ENCODE measurements at regions not wholly inside any gene's neighbourhood (a gene's known extent, or its start where the extent isn't known, plus 50 kb on each side); places are given as distances from the start of the nearest gene placed in this dataset.
"Not testable (repeated sequence)": the region's sequence is repeated elsewhere in the genome, so short reads cannot be mapped to it uniquely, and the experiment has no call there.

DNA sequence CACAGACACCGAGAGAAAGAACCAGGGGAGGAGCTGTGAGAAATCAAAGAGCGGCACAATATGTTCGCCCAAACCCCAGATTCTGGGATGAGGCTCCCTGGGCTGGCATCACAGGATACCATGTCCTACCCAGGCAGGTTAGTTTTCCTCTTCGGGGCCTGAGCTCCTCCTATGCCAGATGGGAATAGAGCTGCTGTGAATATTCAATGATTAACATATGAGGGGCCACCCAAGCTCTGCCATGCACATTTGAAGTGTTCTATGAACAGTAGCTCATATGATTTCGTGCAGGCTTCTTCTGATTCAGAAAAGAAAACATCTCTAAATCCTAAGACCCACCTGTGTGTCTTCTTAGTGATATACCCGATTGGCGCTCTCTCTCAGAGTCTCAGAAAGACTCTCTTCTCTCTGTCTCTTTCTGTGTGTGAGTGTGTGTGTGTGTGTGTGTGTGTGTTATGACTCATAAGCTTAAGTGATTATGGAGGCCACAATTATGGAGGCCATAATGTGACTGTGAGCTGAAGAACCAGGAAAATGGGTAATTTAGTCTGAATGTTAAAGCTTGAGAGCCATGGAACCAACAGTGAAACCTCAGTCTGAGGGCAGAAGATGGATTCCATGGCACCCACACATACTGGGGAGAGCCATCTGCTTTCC lies 220.5 kb downstream of the KLF6 start:
- H3K9me3 ChIP-seq (ENCODE audit: control insufficient read depth, low read length), result peaks cover 3% of the 10 kb centered on the region
- H3K27ac ChIP-seq (ENCODE audit: low read depth, low read length, severe bottlenecking), result no peak overlapping the region
- H3K4me1 ChIP-seq (ENCODE audit: control insufficient read depth, insufficient read depth, low read length, poor library complexity, severe bottlenecking), result no peaks in the 10 kb centered on the region
- H3K36me3 ChIP-seq (ENCODE audit: control insufficient read depth, insufficient read depth, low read length), result no peaks in the 10 kb centered on the region
- H3K4me3 ChIP-seq (ENCODE audit: extremely low read depth, insufficient read depth, low read length, poor library complexity, severe bottlenecking), result no peak overlapping the region
- WGBS, 2 experiments (ENCODE audit: insufficient coverage in 2 of 2), result 86 to 91% methylated on average over 4 of the region's 7 CpGs

DNA sequence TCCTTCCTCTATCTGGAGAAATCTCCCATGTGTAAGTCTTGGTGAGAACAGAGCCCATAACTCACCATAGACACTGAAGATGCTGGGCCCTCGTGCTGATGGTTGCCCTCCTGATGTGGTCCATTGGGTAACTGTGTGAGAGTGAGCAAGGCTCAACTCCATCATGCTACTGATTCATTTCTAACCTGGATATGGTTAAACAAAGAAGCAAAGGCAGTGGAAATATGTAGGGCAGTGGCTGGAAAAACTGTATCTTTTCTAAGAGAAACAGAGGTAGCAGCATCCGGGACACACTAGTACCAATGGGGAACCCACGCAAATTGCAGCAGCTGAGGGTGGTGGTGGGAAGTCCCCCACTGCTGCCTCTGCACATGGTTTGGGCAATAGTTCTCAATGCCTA lies 221.7 kb downstream of the KLF6 start:
- 82 to 100% methylated on average over 2 of the region's 3 CpGs for WGBS, 2 experiments (ENCODE audit: insufficient coverage in 2 of 2)
- Histone ChIP-seq H3K27ac (ENCODE audit: low read depth, low read length, severe bottlenecking) (no peak overlapping the region), H3K36me3 (ENCODE audit: control insufficient read depth, insufficient read depth, low read length) (no peaks in the 10 kb centered on the region), H3K4me1 (ENCODE audit: control insufficient read depth, insufficient read depth, low read length, poor library complexity, severe bottlenecking) (no peaks in the 10 kb centered on the region), H3K9me3 (ENCODE audit: control insufficient read depth, low read length) (peaks cover 3% of the 10 kb centered on the region), H3K4me3 (ENCODE audit: extremely low read depth, insufficient read depth, low read length, poor library complexity, severe bottlenecking) (no peak overlapping the region)

DNA sequence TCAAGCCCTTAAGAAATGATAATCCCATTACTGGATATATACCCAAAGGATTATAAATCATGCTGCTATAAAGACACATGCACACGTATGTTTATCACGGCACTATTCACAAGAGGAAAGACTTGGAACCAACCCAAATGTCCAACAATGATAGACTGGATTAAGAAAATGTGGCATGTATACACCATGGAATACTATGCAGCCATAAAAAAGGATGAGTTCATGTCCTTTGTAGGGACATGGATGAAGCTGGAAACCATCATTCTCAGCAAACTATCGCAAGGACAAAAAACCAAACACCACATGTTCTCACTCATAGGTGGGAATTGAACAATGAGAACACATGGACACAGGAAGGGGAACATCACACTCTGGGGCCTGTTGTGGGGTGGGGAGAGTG lies 224.4 kb downstream of the KLF6 start:
- WGBS, 2 experiments (ENCODE audit: insufficient coverage in 2 of 2), result no CpG with 5 or more reads among the region's 3 CpGs
- not testable (repeated sequence) for H3K4me3 ChIP-seq (ENCODE audit: extremely low read depth, insufficient read depth, low read length, poor library complexity, severe bottlenecking); H3K27ac ChIP-seq (ENCODE audit: low read depth, low read length, severe bottlenecking); H3K9me3 ChIP-seq (ENCODE audit: control insufficient read depth, low read length); H3K36me3 ChIP-seq (ENCODE audit: control insufficient read depth, insufficient read depth, low read length); H3K4me1 ChIP-seq (ENCODE audit: control insufficient read depth, insufficient read depth, low read length, poor library complexity, severe bottlenecking)

- H3K9me3 ChIP-seq (ENCODE audit: control insufficient read depth, low read length), result no peaks in the 10 kb centered on the region
- H3K4me1 ChIP-seq (ENCODE audit: control insufficient read depth, insufficient read depth, low read length, poor library complexity, severe bottlenecking), result no peaks in the 10 kb centered on the region
- 79 to 100% methylated on average over 1 of the region's 3 CpGs for WGBS, 2 experiments (ENCODE audit: insufficient coverage in 2 of 2)
- H3K27ac ChIP-seq (ENCODE audit: low read depth, low read length, severe bottlenecking), result no peak overlapping the region
- no peak overlapping the region for H3K4me3 ChIP-seq (ENCODE audit: extremely low read depth, insufficient read depth, low read length, poor library complexity, severe bottlenecking)
- H3K36me3 ChIP-seq (ENCODE audit: control insufficient read depth, insufficient read depth, low read length), result no peaks in the 10 kb centered on the region
Measured at GRCh38 chr10:3559527-3559926, 225.5 kb downstream of the KLF6 start.

DNA sequence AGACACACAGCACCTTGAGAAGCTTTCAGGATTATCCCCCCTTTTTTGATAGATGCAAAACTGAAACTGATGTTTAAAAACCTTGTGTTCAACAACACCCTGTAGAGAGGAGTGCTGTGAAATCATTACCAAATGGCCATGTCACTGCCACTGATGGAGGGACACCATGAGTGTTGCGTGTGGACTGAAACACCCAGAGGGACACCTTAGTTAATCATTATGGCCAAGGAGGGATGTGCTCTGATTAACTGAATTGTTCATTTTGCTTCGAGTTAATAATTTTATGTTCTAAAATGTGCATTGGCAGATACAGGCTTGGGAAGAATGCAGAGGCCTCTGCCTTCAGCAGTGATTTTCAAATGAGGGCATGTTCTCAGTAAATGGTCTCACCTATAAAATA lies 226.0 kb downstream of the KLF6 start:
- H3K27ac ChIP-seq (ENCODE audit: low read depth, low read length, severe bottlenecking), result no peak overlapping the region
- no peaks in the 10 kb centered on the region for H3K36me3 ChIP-seq (ENCODE audit: control insufficient read depth, insufficient read depth, low read length)
- H3K9me3 ChIP-seq (ENCODE audit: control insufficient read depth, low read length), result no peaks in the 10 kb centered on the region
- H3K4me1 ChIP-seq (ENCODE audit: control insufficient read depth, insufficient read depth, low read length, poor library complexity, severe bottlenecking), result no peaks in the 10 kb centered on the region
- 100% methylated on average over 1 to 2 of the region's 2 CpGs for WGBS, 2 experiments (ENCODE audit: insufficient coverage in 2 of 2)
- no peak overlapping the region for H3K4me3 ChIP-seq (ENCODE audit: extremely low read depth, insufficient read depth, low read length, poor library complexity, severe bottlenecking)

GRCh38 chr10:3556191-3557017 lies 228.6 kb downstream of the KLF6 start:
- H3K4me1 ChIP-seq (ENCODE audit: control insufficient read depth, insufficient read depth, low read length, poor library complexity, severe bottlenecking); H3K36me3 ChIP-seq (ENCODE audit: control insufficient read depth, insufficient read depth, low read length); H3K27ac ChIP-seq (ENCODE audit: low read depth, low read length, severe bottlenecking); H3K4me3 ChIP-seq (ENCODE audit: extremely low read depth, insufficient read depth, low read length, poor library complexity, severe bottlenecking); H3K9me3 ChIP-seq (ENCODE audit: control insufficient read depth, low read length): not testable (repeated sequence)
- 91 to 95% methylated on average over 19 of the region's 46 CpGs for WGBS, 2 experiments (ENCODE audit: insufficient coverage in 2 of 2)

DNA sequence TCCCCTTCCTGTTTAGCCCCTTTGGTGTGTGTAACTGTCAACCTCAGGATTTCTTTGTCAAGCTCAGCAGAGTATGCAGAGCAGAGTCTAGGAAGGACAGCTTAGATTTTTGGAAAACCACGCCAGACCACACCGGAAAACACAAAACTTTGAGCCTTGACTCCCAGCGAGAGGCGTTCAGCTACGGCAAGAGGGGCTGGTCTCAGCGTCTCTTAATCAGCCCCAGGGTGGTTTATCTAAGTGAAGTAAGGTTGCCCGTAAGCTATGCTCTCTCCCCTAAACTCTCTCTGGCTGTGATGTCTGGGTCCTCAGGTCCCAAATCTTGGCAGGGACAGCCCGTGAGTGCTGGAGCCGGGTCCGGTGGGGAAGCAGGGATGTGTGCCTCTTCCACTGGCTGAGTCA lies 230.9 kb downstream of the KLF6 start:
- Histone ChIP-seq H3K36me3 (ENCODE audit: control insufficient read depth, insufficient read depth, low read length) (no peaks in the 10 kb centered on the region), H3K27ac (ENCODE audit: low read depth, low read length, severe bottlenecking) (no peak overlapping the region), H3K4me1 (ENCODE audit: control insufficient read depth, insufficient read depth, low read length, poor library complexity, severe bottlenecking) (peaks cover 2% of the 10 kb centered on the region), H3K4me3 (ENCODE audit: extremely low read depth, insufficient read depth, low read length, poor library complexity, severe bottlenecking) (no peak overlapping the region), H3K9me3 (ENCODE audit: control insufficient read depth, low read length) (no peaks in the 10 kb centered on the region)
- WGBS, 2 experiments (ENCODE audit: insufficient coverage in 2 of 2), result 89 to 92% methylated on average over 5 to 8 of the region's 10 CpGs

DNA sequence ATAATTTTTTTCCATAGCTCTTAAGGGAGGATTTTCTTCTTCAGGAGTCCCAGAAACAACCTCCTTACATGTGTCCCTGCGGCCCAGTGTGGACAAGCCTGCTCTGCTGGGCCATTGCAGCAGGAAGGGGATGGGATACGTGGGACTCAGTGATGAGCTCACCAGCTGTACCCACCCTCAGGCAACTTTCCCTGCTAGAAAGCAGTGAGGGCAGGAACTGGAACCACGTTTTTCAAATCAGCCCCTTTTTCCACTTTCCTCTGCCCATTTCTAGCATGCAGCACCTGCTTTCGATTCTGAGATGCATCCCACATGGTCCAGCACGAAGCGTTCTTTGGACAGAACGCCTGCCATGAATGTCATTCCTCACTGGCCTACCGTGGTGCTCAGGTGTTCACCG lies 232.7 kb downstream of the KLF6 start:
- Histone ChIP-seq H3K4me1 (ENCODE audit: control insufficient read depth, insufficient read depth, low read length, poor library complexity, severe bottlenecking) (peaks cover 2% of the 10 kb centered on the region), H3K36me3 (ENCODE audit: control insufficient read depth, insufficient read depth, low read length) (no peaks in the 10 kb centered on the region), H3K27ac (ENCODE audit: low read depth, low read length, severe bottlenecking) (no peak overlapping the region), H3K9me3 (ENCODE audit: control insufficient read depth, low read length) (no peaks in the 10 kb centered on the region), H3K4me3 (ENCODE audit: extremely low read depth, insufficient read depth, low read length, poor library complexity, severe bottlenecking) (no peak overlapping the region)
- WGBS, 2 experiments (ENCODE audit: insufficient coverage in 2 of 2), result 91 to 96% methylated on average over 6 to 9 of the region's 9 CpGs

DNA sequence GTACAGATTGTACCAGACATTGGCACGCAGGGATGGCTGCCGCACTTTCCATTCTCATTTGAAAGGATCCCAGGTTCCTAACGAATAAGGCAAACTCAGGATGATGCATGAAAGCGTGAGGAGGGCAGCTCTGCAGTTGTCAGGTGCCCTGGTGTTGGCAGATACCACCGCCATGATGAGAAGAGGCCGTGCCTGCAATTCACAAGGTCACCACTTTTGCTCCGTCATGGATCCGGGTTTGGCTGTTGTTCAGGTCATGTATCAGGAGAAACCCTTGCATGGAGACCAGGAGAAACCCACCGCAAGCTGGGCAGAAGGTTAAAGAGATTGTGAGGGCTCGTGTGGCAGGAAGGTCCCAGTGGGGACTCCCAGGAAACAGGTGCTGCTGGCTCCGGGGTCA lies 233.2 kb downstream of the KLF6 start:
- WGBS, 2 experiments (ENCODE audit: insufficient coverage in 2 of 2), result 85 to 88% methylated on average over 10 to 11 of the region's 11 CpGs
- H3K36me3 ChIP-seq (ENCODE audit: control insufficient read depth, insufficient read depth, low read length), result no peaks in the 10 kb centered on the region
- H3K27ac ChIP-seq (ENCODE audit: low read depth, low read length, severe bottlenecking), result no peak overlapping the region
- no peak overlapping the region for H3K4me3 ChIP-seq (ENCODE audit: extremely low read depth, insufficient read depth, low read length, poor library complexity, severe bottlenecking)
- peaks cover 2% of the 10 kb centered on the region for H3K4me1 ChIP-seq (ENCODE audit: control insufficient read depth, insufficient read depth, low read length, poor library complexity, severe bottlenecking)
- H3K9me3 ChIP-seq (ENCODE audit: control insufficient read depth, low read length), result no peaks in the 10 kb centered on the region

DNA sequence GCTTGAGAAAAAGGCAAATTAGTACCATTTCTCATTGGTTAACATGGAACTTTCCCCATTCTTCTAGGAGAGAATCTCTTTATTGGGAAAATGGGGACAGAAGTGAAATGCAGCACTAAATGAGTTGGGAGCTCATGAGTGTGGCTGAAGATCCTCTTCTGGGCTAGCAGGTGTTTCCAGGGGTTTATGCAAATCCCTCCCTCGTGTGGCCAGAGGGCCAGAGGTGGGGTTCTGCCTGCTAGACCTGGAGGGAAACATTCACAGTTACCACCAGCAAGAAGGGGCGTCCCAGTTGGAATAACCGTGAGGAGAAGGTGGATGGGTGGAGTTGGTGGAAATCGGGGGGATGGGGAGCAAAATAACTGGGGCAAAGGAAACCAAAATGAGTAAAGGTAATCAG lies 235.9 kb downstream of the KLF6 start:
- no peaks in the 10 kb centered on the region for H3K36me3 ChIP-seq (ENCODE audit: control insufficient read depth, insufficient read depth, low read length)
- no peaks in the 10 kb centered on the region for H3K9me3 ChIP-seq (ENCODE audit: control insufficient read depth, low read length)
- H3K4me1 ChIP-seq (ENCODE audit: control insufficient read depth, insufficient read depth, low read length, poor library complexity, severe bottlenecking), result peaks cover 2% of the 10 kb centered on the region
- H3K4me3 ChIP-seq (ENCODE audit: extremely low read depth, insufficient read depth, low read length, poor library complexity, severe bottlenecking), result no peak overlapping the region
- WGBS, 2 experiments (ENCODE audit: insufficient coverage in 2 of 2), result 88% methylated on average over 4 of the region's 4 CpGs; no CpG with 5 or more reads in 1 of the 2 experiments
- H3K27ac ChIP-seq (ENCODE audit: low read depth, low read length, severe bottlenecking), result no peak overlapping the region

GRCh38 chr10:3548702-3549101 lies 236.3 kb downstream of the KLF6 start:
- no peak overlapping the region for H3K27ac ChIP-seq (ENCODE audit: low read depth, low read length, severe bottlenecking)
- peaks cover 2% of the 10 kb centered on the region for H3K4me1 ChIP-seq (ENCODE audit: control insufficient read depth, insufficient read depth, low read length, poor library complexity, severe bottlenecking)
- no peak overlapping the region for H3K4me3 ChIP-seq (ENCODE audit: extremely low read depth, insufficient read depth, low read length, poor library complexity, severe bottlenecking)
- no peaks in the 10 kb centered on the region for H3K9me3 ChIP-seq (ENCODE audit: control insufficient read depth, low read length)
- no peaks in the 10 kb centered on the region for H3K36me3 ChIP-seq (ENCODE audit: control insufficient read depth, insufficient read depth, low read length)
- 100% methylated on average over 1 of the region's 1 CpG; no CpG with 5 or more reads in 1 of the 2 experiments for WGBS, 2 experiments (ENCODE audit: insufficient coverage in 2 of 2)
